ENCODE measurements at regions not wholly inside any gene's neighbourhood (a gene's known extent, or its start where the extent isn't known, plus 50 kb on each side); places are given as distances from the start of the nearest gene placed in this dataset.

DNA sequence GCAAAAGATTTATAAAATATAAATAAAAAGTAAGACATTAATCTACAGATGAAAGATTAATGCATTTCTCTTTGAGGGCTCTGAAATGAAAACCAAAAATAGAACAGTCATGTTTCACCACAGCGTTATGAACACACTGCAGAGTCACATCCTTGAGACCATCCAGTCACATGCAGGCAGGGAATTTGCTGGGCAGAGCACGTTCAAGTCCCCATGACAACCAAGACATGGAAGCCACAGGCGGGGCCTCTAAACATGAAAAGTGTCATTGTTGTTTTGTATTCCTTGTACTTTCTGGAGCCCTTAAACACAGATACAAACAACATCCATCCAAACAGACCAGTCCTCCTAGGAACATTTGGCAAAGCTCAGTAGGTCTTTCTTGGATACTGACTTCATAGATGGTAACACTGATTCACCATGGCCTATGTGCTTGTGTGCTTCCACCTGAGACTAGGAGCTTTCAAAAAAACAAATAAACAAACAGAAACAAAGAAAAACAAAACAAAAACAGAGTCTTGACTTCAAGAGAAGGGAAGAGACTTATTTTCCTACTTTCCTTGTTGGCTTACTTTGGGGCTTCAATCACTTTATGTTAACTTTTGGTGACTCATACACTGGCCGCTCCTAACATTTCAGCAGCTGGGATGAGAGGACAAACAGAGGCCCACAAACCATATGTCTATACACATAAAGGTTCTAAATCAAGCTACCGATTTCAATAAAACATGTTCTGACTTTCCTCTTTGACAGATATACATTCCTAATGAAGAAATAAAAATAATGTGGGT, 99.5 kb upstream of the CCDC85A start:
- TF ChIP-seq, protein P1, sequence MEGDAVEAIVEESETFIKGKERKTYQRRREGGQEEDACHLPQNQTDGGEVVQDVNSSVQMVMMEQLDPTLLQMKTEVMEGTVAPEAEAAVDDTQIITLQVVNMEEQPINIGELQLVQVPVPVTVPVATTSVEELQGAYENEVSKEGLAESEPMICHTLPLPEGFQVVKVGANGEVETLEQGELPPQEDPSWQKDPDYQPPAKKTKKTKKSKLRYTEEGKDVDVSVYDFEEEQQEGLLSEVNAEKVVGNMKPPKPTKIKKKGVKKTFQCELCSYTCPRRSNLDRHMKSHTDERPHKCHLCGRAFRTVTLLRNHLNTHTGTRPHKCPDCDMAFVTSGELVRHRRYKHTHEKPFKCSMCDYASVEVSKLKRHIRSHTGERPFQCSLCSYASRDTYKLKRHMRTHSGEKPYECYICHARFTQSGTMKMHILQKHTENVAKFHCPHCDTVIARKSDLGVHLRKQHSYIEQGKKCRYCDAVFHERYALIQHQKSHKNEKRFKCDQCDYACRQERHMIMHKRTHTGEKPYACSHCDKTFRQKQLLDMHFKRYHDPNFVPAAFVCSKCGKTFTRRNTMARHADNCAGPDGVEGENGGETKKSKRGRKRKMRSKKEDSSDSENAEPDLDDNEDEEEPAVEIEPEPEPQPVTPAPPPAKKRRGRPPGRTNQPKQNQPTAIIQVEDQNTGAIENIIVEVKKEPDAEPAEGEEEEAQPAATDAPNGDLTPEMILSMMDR (optimal IDR thresholded peaks at IDR 0.05 in 1 of 3, IDR thresholded peaks at IDR 0.05 in 1 of 3, conservative IDR thresholded peaks at IDR 0.05 in 1 of 3; ENCODE audit: extremely low read depth in 1 of 3, insufficient read depth in 2 of 3, low read length in 3 of 3), result no peak
- no peak for TF ChIP-seq EZH2 (IDR thresholded peaks at IDR 0.05; ENCODE audit: low read length)
- no peak for FAIRE-seq

DNA sequence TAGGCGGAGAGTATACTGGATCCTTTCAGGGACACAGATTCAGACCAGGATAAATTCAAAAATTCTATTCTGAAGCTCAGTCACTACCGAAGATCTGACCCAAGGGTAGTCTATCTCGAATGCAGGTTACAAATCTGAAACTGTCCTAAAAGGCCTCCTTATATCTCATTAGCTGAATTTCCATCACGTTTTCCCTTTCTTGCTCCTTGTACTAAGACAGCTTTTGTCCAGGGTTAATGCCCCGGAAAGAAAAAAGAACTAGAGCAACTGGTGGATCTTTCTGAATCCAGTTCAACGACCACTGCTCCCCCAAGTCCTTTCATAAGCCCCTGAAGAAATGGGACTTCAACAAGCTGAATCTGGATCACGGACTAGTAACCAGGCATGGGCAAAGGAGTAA, 97.5 kb upstream of the CCDC85A start:
- Histone ChIP-seq H3K4me2 (ENCODE audit: control insufficient read depth, extremely low read depth, insufficient read depth, low read depth, low read length) (no peak overlapping the region), H4K20me1 (ENCODE audit: control insufficient read depth, extremely low read depth, insufficient read depth, low read length) (no peaks in the 10 kb centered on the region), H3K79me2 (ENCODE audit: control insufficient read depth, insufficient read depth, low read length) (no peaks in the 10 kb centered on the region), H2AFZ (ENCODE audit: control insufficient read depth, low read length) (no peak overlapping the region), H3K9ac (ENCODE audit: control insufficient read depth, extremely low read depth, insufficient read depth, low read length) (no peak overlapping the region), H3K9me1 (ENCODE audit: control insufficient read depth, extremely low read depth, insufficient read depth, low read length) (no peaks in the 10 kb centered on the region), H3K4me1 (ENCODE audit: control insufficient read depth, extremely low read depth, insufficient read depth, low read length) (no peaks in the 10 kb centered on the region), H3K27me3 (ENCODE audit: control insufficient read depth, extremely low read depth, insufficient read depth, low read length) (no peaks in the 10 kb centered on the region), H3K27ac (ENCODE audit: control insufficient read depth, insufficient read depth, low read length) (no peak overlapping the region), H3K36me3 (ENCODE audit: control insufficient read depth in 2 of 2, extremely low read depth in 1 of 2, insufficient read depth in 2 of 2, low read length in 2 of 2) (no peaks in the 10 kb centered on the region), H3K4me3 (ENCODE audit: control insufficient read depth in 2 of 3, extremely low read depth in 1 of 3, insufficient read depth in 2 of 3, low read depth in 1 of 3, low read length in 3 of 3) (no peak overlapping the region), H3K9me3 (ENCODE audit: control insufficient read depth, low read depth, low read length) (no peaks in the 10 kb centered on the region)
- no peak for FAIRE-seq
- TF ChIP-seq, protein P1 (optimal IDR thresholded peaks at IDR 0.05 in 1 of 3, IDR thresholded peaks at IDR 0.05 in 1 of 3, conservative IDR thresholded peaks at IDR 0.05 in 1 of 3; ENCODE audit: extremely low read depth in 1 of 3, insufficient read depth in 2 of 3, low read length in 3 of 3), result no peak
- TF ChIP-seq EZH2 (IDR thresholded peaks at IDR 0.05; ENCODE audit: low read length), result no peak
- no peak for DNase-seq (ENCODE audit: low read depth, low spot score)
- dilution Hi-C loops (cut with MboI; ENCODE audit: extremely low pct_ligation_motif_present, low sequenced_read_pairs), result no loop called here

More for the DNA sequence above, 99.5 kb upstream of the CCDC85A start:
- no peak overlapping the region for H3K4me3 ChIP-seq (ENCODE audit: control insufficient read depth in 2 of 3, extremely low read depth in 1 of 3, insufficient read depth in 2 of 3, low read depth in 1 of 3, low read length in 3 of 3)
- dilution Hi-C loops (cut with MboI; ENCODE audit: extremely low pct_ligation_motif_present, low sequenced_read_pairs), result no loop called here
- H2AFZ ChIP-seq (ENCODE audit: control insufficient read depth, low read length), result no peak overlapping the region
- no peak overlapping the region for H3K4me2 ChIP-seq (ENCODE audit: control insufficient read depth, extremely low read depth, insufficient read depth, low read depth, low read length)
- no peak overlapping the region for H3K9ac ChIP-seq (ENCODE audit: control insufficient read depth, extremely low read depth, insufficient read depth, low read length)
- H3K36me3 ChIP-seq (ENCODE audit: control insufficient read depth in 2 of 2, extremely low read depth in 1 of 2, insufficient read depth in 2 of 2, low read length in 2 of 2), result no peaks in the 10 kb centered on the region
- H3K4me1 ChIP-seq (ENCODE audit: control insufficient read depth, extremely low read depth, insufficient read depth, low read length), result no peaks in the 10 kb centered on the region
- H3K9me3 ChIP-seq (ENCODE audit: control insufficient read depth, low read depth, low read length), result no peaks in the 10 kb centered on the region
- H4K20me1 ChIP-seq (ENCODE audit: control insufficient read depth, extremely low read depth, insufficient read depth, low read length), result no peaks in the 10 kb centered on the region
- H3K9me1 ChIP-seq (ENCODE audit: control insufficient read depth, extremely low read depth, insufficient read depth, low read length), result no peaks in the 10 kb centered on the region
- H3K79me2 ChIP-seq (ENCODE audit: control insufficient read depth, insufficient read depth, low read length), result no peaks in the 10 kb centered on the region
- no peak overlapping the region for H3K27ac ChIP-seq (ENCODE audit: control insufficient read depth, insufficient read depth, low read length)
- no peak for DNase-seq (ENCODE audit: low read depth, low spot score)
- no peaks in the 10 kb centered on the region for H3K27me3 ChIP-seq (ENCODE audit: control insufficient read depth, extremely low read depth, insufficient read depth, low read length)
